ENCODE measurements at regions not wholly inside any gene's neighbourhood (a gene's known extent, or its start where the extent isn't known, plus 50 kb on each side); places are given as distances from the start of the nearest gene placed in this dataset.
A peak's percentile ranks its signal among the peaks of the same experiment; 100 is the strongest.
"Not testable (repeated sequence)": the region's sequence is repeated elsewhere in the genome, so short reads cannot be mapped to it uniquely, and the experiment has no call there.

GRCh38 chr1:197995408-197996258 is 78.5 kb downstream of the LHX9 start:
- Histone ChIP-seq H3F3A (ENCODE audit: insufficient read depth, low read depth) (no peaks in the 10 kb centered on the region; the same call in 1 of the 2 replicates), H4K20me1 (ENCODE audit: insufficient read depth) (no peaks in the 10 kb centered on the region), H3K9me3 (ENCODE audit: insufficient read depth, low read depth) (no peaks in the 10 kb centered on the region), H3K4me3 (peak overlapping the region; percentile 35; the same call in 1 of the 2 replicates), H3K9me2 (ENCODE audit: insufficient read depth) (peaks cover 5% of the 10 kb centered on the region; the same call in 1 of the 2 replicates), H3K27ac (peak overlapping the region; percentile 79), H3K4me2 (peak overlapping the region; percentile 51), H3K79me2 (ENCODE audit: low read depth) (no peaks in the 10 kb centered on the region), H3K36me3 (ENCODE audit: low read depth) (no peaks in the 10 kb centered on the region), H2AFZ (peak overlapping the region; percentile 76), H3K27me3 (ENCODE audit: insufficient read depth, low read depth) (no peaks in the 10 kb centered on the region), H3K4me1 (replicated peaks; ENCODE audit: insufficient read depth) (no peaks in the 10 kb centered on the region; the same call in 1 of the 2 replicates)
- ChIA-PET CTCF (interaction anchor here (0.6 kb wide), 1 partner anchor 79 kb away, joined by 3 read pairs; no protein-coding TSS in a partner anchor), POLR2A (ENCODE audit: unreplicated experiment) (interaction anchor here (0.8 kb wide), 1 partner anchor 942 kb away, joined by 8 read pairs; no protein-coding TSS in a partner anchor)
- DNase-seq: peak in 1 of 2 experiments; percentile 67
- intact Hi-C loops (cut with micrococcal nuclease; ENCODE audit: unreplicated experiment): loop anchor here (10.0 kb wide), 1 partner anchor 159 kb away; the partner anchor contains the start of gene NEK7
- no peak for TF ChIP-seq EZH2 (IDR thresholded peaks at IDR 0.05; ENCODE audit: low read depth)
- TF ChIP-seq, protein P1, sequence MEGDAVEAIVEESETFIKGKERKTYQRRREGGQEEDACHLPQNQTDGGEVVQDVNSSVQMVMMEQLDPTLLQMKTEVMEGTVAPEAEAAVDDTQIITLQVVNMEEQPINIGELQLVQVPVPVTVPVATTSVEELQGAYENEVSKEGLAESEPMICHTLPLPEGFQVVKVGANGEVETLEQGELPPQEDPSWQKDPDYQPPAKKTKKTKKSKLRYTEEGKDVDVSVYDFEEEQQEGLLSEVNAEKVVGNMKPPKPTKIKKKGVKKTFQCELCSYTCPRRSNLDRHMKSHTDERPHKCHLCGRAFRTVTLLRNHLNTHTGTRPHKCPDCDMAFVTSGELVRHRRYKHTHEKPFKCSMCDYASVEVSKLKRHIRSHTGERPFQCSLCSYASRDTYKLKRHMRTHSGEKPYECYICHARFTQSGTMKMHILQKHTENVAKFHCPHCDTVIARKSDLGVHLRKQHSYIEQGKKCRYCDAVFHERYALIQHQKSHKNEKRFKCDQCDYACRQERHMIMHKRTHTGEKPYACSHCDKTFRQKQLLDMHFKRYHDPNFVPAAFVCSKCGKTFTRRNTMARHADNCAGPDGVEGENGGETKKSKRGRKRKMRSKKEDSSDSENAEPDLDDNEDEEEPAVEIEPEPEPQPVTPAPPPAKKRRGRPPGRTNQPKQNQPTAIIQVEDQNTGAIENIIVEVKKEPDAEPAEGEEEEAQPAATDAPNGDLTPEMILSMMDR (conservative IDR thresholded peaks at IDR 0.05): no peak
- BruUV-seq (replicated peaks): no TSS peak

DNA sequence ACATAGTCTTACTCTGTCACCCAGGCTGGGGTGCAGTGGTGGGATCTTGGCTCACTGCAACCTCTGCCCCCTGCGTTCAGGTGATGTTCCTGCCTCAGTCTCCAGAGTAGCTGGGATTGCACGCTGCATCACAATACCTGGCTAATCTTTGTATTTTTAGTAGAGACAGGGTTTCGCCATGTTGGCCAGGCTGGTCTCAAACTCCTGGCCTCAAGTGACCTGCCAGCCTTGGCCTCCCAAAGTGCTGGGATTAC is 79.0 kb downstream of the LHX9 start:
- not testable (repeated sequence) for H2AFZ ChIP-seq; DNase-seq; BruUV-seq (replicated peaks); H3K27ac ChIP-seq; H3K4me3 ChIP-seq; H3K9me2 ChIP-seq (ENCODE audit: insufficient read depth); H3K79me2 ChIP-seq (ENCODE audit: low read depth); H3K36me3 ChIP-seq (ENCODE audit: low read depth); H3K4me1 ChIP-seq (replicated peaks; ENCODE audit: insufficient read depth); H3K4me2 ChIP-seq; H3F3A ChIP-seq (ENCODE audit: insufficient read depth, low read depth); H3K27me3 ChIP-seq (ENCODE audit: insufficient read depth, low read depth); H4K20me1 ChIP-seq (ENCODE audit: insufficient read depth); H3K9me3 ChIP-seq (ENCODE audit: insufficient read depth, low read depth)
- intact Hi-C loops (cut with micrococcal nuclease; ENCODE audit: unreplicated experiment): loop anchor here (10.0 kb wide), 1 partner anchor 159 kb away; the partner anchor contains the start of gene NEK7
- ChIA-PET POLR2A (ENCODE audit: unreplicated experiment) (interaction anchor here (0.8 kb wide), 1 partner anchor 941 kb away, joined by 8 read pairs; no protein-coding TSS in a partner anchor), CTCF (interaction anchor here (0.6 kb wide), 1 partner anchor 79 kb away, joined by 3 read pairs; no protein-coding TSS in a partner anchor)

- intact Hi-C loops (cut with micrococcal nuclease; ENCODE audit: unreplicated experiment): loop anchor here (10.0 kb wide), 1 partner anchor 157 kb away; the partner anchor contains the start of gene NEK7
- POLR2A ChIA-PET (ENCODE audit: unreplicated experiment): no interaction called here
These were observed 80.9 kb downstream of the LHX9 start for GRCh38 chr1:197998110-197998509.

More at GRCh38 chr1:197998110-197998509, 80.9 kb downstream of the LHX9 start:
- Histone ChIP-seq H3K4me1 (replicated peaks; ENCODE audit: insufficient read depth) (no peaks in the 10 kb centered on the region; the same call in 1 of the 2 replicates), H3F3A (ENCODE audit: insufficient read depth, low read depth) (no peaks in the 10 kb centered on the region; the same call in 1 of the 2 replicates), H2AFZ (no peak overlapping the region), H3K9me2 (ENCODE audit: insufficient read depth) (peaks cover 5% of the 10 kb centered on the region; the same call in 1 of the 2 replicates), H3K9me3 (ENCODE audit: insufficient read depth, low read depth) (no peaks in the 10 kb centered on the region), H3K36me3 (ENCODE audit: low read depth) (no peaks in the 10 kb centered on the region), H3K79me2 (ENCODE audit: low read depth) (no peaks in the 10 kb centered on the region), H3K4me2 (no peak overlapping the region), H3K27ac (no peak overlapping the region), H3K27me3 (ENCODE audit: insufficient read depth, low read depth) (no peaks in the 10 kb centered on the region), H3K4me3 (no peak overlapping the region), H4K20me1 (ENCODE audit: insufficient read depth) (no peaks in the 10 kb centered on the region)
- BruUV-seq (replicated peaks): no TSS peak
- CTCF ChIA-PET: no interaction called here
- TF ChIP-seq, protein P1 (conservative IDR thresholded peaks at IDR 0.05): no peak
- no peak for TF ChIP-seq EZH2 (IDR thresholded peaks at IDR 0.05; ENCODE audit: low read depth)
- no peak for DNase-seq

All from PC-9 (cell line).